Peyer's patch (tissue), 4 donors: ENCODE measurements at regions not wholly inside any gene's neighbourhood (a gene's known extent, or its start where the extent isn't known, plus 50 kb on each side); places are given as distances from the start of the nearest gene placed in this dataset.
A peak's percentile ranks its signal among the peaks of the same experiment; 100 is the strongest.

Experiments used
- DNase-seq, 3 donors: peaks; one replicate each; pipeline ENCODE4 v3.0.0-alpha.2; 2017 to 2019
- H3K27ac ChIP-seq, 4 donors: fragments of 200-600 bp; sonication (generic); one replicate each; pipeline ENCODE4 v1.5.1; 2016 to 2019
- H3K27me3 ChIP-seq, 2 donors: fragments of 200-600 bp; sonication (generic); one replicate each; pipeline ENCODE4 v1.5.1; 2019
- H3K36me3 ChIP-seq, 3 donors: fragments of 200-600 bp; sonication (generic); one replicate each; pipeline ENCODE4 v1.5.1; 2016 to 2019
- H3K4me1 ChIP-seq, 4 donors: fragments of 200-600 bp; sonication (generic); one replicate each; pipeline ENCODE4 v1.5.1; 2016 to 2019
- H3K4me3 ChIP-seq, 4 donors: fragments of 200-600 bp; sonication (generic); 1 replicate in 3 of 4; 2 replicates in 1 of 4; pipeline ENCODE4 v1.5.1; 2016 to 2019; ENCODE audit warnings: mild to moderate bottlenecking in 1 of 4
- H3K9me3 ChIP-seq, 4 donors: fragments of 200-600 bp; sonication (generic); one replicate each; pipeline ENCODE4 v1.5.1; 2016 to 2019; ENCODE audit warnings: mild to moderate bottlenecking in 1 of 4
- POLR2A ChIP-seq, 2 donors: fragments of 450-650 bp; IDR thresholded peaks; one replicate each; pipeline ENCODE4 v1.5.1; 2017; ENCODE audit warnings: antibody characterized with exemption in 2 of 2, mild to moderate bottlenecking in 2 of 2, moderate library complexity in 2 of 2
- TF ChIP-seq, protein P1 (sequence below), 6 experiments: fragments of 450-650 bp in 4 of 6; fragments of 200-600 bp in 2 of 6; sonication (generic) in 1 of 6; IDR thresholded peaks; one replicate each; pipeline ENCODE4 v1.5.1; 2017 to 2019; ENCODE audit warnings: antibody characterized with exemption in 6 of 6, mild to moderate bottlenecking in 3 of 6, moderate library complexity in 1 of 6

- DNase-seq = no peak
- H3K4me1 ChIP-seq = no peaks in the 10 kb centered on the region
- H3K36me3 ChIP-seq = no peaks in the 10 kb centered on the region
Observed at GRCh38 chr12:91993287-91994017, 152.2 kb downstream of the BTG1 start.

DNA sequence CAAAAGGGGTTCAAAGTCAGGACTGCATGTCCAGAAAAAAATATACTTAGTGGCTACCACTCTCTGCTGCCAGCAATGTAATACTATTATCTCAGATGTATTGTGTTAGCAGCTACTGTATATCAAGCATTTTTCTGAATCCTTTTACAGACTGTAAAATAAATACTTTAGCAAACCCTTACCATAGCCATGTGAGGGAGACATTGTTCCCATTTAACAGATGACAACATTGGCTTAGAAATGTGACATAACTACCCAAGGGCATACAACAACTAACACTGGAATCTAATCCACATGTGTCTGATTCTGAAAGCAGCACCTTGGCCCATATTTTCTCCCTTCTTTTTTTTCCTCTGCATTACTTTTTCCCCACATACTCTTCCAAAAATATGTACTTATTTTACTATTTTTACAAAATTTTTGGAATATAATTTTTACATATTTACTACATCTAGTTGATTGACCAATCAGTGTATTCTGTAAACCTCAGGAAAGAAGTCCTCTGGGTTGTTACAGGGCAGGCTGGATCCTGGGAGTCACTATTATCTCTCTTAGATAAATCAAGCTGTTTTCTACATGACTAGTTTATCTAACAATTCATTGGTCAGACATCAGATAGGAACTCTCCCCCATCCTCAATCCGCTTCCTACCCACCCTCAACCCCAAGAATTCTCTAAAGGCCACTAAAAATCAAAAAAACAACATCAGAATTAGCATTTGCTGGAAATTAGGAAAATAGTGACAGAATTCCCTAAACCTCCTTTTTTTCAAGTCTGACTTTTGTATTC lies 154.1 kb downstream of the BTG1 start:
- Histone ChIP-seq H3K9me3 (no peaks in the 10 kb centered on the region), H3K27me3 (no peaks in the 10 kb centered on the region), H3K27ac (no peak overlapping the region), H3K36me3 (no peaks in the 10 kb centered on the region), H3K4me1 (no peaks in the 10 kb centered on the region), H3K4me3 (no peak overlapping the region)
- no peak for DNase-seq
- TF ChIP-seq POLR2A (IDR thresholded peaks at IDR 0.05) = no peak
- TF ChIP-seq, protein P1, sequence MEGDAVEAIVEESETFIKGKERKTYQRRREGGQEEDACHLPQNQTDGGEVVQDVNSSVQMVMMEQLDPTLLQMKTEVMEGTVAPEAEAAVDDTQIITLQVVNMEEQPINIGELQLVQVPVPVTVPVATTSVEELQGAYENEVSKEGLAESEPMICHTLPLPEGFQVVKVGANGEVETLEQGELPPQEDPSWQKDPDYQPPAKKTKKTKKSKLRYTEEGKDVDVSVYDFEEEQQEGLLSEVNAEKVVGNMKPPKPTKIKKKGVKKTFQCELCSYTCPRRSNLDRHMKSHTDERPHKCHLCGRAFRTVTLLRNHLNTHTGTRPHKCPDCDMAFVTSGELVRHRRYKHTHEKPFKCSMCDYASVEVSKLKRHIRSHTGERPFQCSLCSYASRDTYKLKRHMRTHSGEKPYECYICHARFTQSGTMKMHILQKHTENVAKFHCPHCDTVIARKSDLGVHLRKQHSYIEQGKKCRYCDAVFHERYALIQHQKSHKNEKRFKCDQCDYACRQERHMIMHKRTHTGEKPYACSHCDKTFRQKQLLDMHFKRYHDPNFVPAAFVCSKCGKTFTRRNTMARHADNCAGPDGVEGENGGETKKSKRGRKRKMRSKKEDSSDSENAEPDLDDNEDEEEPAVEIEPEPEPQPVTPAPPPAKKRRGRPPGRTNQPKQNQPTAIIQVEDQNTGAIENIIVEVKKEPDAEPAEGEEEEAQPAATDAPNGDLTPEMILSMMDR (IDR thresholded peaks at IDR 0.05) = peak in 4 of 6 experiments; percentile 18 to 49 (median 33)

More at GRCh38 chr12:91993287-91994017, 152.2 kb downstream of the BTG1 start:
- no peak overlapping the region for H3K4me3 ChIP-seq
- H3K27ac ChIP-seq = no peak overlapping the region
- no peaks in the 10 kb centered on the region for H3K27me3 ChIP-seq
- H3K9me3 ChIP-seq = no peaks in the 10 kb centered on the region
- TF ChIP-seq, protein P1 (IDR thresholded peaks at IDR 0.05) = no peak
- TF ChIP-seq POLR2A (IDR thresholded peaks at IDR 0.05) = no peak

GRCh38 chr12:91990525-91990924 lies 155.1 kb downstream of the BTG1 start:
- no peak overlapping the region for H3K27ac ChIP-seq

GRCh38 chr12:91989143-91989542 lies 156.5 kb downstream of the BTG1 start:
- Histone ChIP-seq H3K9me3 (no peaks in the 10 kb centered on the region), H3K27ac (no peak overlapping the region), H3K4me1 (no peaks in the 10 kb centered on the region), H3K36me3 (no peaks in the 10 kb centered on the region), H3K27me3 (no peaks in the 10 kb centered on the region), H3K4me3 (no peak overlapping the region)
- TF ChIP-seq POLR2A (IDR thresholded peaks at IDR 0.05) = no peak
- TF ChIP-seq, protein P1 (IDR thresholded peaks at IDR 0.05) = no peak
- DNase-seq = no peak

More at GRCh38 chr12:91990525-91990924, 155.1 kb downstream of the BTG1 start:
- Histone ChIP-seq H3K9me3 (no peaks in the 10 kb centered on the region), H3K27me3 (no peaks in the 10 kb centered on the region), H3K4me3 (no peak overlapping the region), H3K36me3 (no peaks in the 10 kb centered on the region), H3K4me1 (no peaks in the 10 kb centered on the region)
- TF ChIP-seq, protein P1 (IDR thresholded peaks at IDR 0.05) = no peak
- TF ChIP-seq POLR2A (IDR thresholded peaks at IDR 0.05) = no peak
- DNase-seq = no peak

GRCh38 chr12:91988086-91988923 lies 157.3 kb downstream of the BTG1 start:
- no peaks in the 10 kb centered on the region for H3K9me3 ChIP-seq
- no peak for DNase-seq
- H3K4me1 ChIP-seq = no peaks in the 10 kb centered on the region
- TF ChIP-seq, protein P1 (IDR thresholded peaks at IDR 0.05) = no peak
- TF ChIP-seq POLR2A (IDR thresholded peaks at IDR 0.05) = no peak
- H3K27ac ChIP-seq = no peak overlapping the region
- no peak overlapping the region for H3K4me3 ChIP-seq
- H3K27me3 ChIP-seq = no peaks in the 10 kb centered on the region
- no peaks in the 10 kb centered on the region for H3K36me3 ChIP-seq
